Activated T-helper 17 cell treated with anti-CD3 and anti-CD28 coated beads, Interleukin-2, amount 50 U/mL, for 72 hours (primary cell): ENCODE measurements at regions not wholly inside any gene's neighbourhood (a gene's known extent, or its start where the extent isn't known, plus 50 kb on each side); places are given as distances from the start of the nearest gene placed in this dataset.

Experiments
- ATAC-seq: fragments of 150-1000 bp; cut with Tn5 transposase; replicated peaks from 2 replicates; pipeline ENCODE4 v1.10.0; 2021; ENCODE audit warnings: mild to moderate bottlenecking, moderate library complexity
- H3K27ac Mint-ChIP-seq: one replicate; pipeline ENCODE4 v1.8.0; 2022; ENCODE audit warnings: mixed read lengths
- H3K27me3 Mint-ChIP-seq: one replicate; pipeline ENCODE4 v1.8.0; 2022; ENCODE audit warnings: mixed read lengths
- H3K36me3 Mint-ChIP-seq: one replicate; pipeline ENCODE4 v1.8.0; 2022; ENCODE audit warnings: low read depth, mild to moderate bottlenecking, mixed read lengths
- H3K4me1 Mint-ChIP-seq: one replicate; pipeline ENCODE4 v1.8.0; 2022; ENCODE audit warnings: mixed read lengths
- H3K4me3 Mint-ChIP-seq: one replicate; pipeline ENCODE4 v1.8.0; 2022; ENCODE audit warnings: mild to moderate bottlenecking, mixed read lengths
- H3K9me3 Mint-ChIP-seq: one replicate; pipeline ENCODE4 v1.8.0; 2022; ENCODE audit warnings: mixed read lengths

DNA sequence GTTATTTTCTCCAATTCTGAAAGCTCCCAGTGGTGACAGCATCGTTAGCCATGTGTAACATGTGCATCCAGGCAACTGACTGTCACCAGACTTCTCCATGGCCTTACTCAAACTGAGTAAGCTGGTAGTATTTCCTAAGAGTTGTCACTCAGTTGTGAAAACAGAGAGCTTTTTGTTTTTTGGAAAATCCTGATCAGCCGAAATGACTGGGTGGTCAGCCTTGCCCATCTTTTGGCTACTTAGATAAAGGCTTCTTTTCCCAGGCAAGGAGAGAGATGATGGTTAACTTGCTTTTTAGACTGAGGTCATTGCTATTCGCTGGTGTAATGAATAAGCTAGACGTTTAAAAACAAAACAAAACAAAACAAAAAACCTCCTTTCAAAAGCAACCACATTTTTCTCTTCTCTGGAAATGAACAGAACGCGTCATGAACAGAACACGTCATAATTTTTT, 159.5 kb upstream of the KLF14 start:
- H3K4me1 Mint-ChIP-seq: peaks cover 68% of the 10 kb centered on the region
- no peaks in the 10 kb centered on the region for H3K27me3 Mint-ChIP-seq
- peak overlapping the region; percentile 70 for H3K4me3 Mint-ChIP-seq
- H3K9me3 Mint-ChIP-seq: no peaks in the 10 kb centered on the region
- ATAC-seq: peak; percentile 56
- H3K36me3 Mint-ChIP-seq: peaks cover 100% of the 10 kb centered on the region
- H3K27ac Mint-ChIP-seq: peak overlapping the region; percentile 97

DNA sequence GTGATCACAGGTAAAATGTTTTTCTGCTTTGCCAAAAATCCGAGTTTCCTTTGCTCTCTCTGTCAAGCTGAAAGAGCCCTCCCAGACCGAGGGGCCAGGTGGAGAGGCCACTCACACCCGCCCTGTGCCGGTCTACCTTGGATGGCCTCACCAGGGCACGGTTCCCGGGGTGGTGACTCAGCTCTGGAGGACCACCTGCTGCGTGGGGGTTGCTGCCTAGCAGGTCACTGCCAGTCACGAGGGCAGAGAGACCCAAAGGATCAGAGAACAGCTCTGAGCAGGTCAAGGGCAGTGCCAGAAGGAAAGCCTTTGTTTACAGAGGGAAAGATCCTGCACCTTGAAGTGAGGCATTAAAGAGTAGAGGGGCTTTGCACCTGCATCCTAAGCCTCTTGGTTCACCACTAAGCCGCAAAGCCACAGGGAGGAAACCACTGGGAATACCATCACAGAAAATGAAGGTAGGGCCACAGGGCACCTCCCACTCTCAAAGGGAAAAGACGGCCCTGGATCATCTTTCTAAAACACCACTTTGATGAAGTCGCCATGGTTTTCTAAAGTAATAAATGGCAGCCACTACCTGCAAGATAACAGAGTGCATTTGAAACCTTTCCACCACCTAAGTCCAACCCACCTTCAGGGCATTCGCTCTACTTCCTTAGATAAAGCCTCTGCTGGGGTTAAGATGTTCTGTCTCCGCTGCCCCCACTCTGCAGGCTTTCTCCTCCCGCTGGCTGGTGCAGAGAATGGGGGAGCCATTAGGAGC, 160.3 kb upstream of the KLF14 start:
- Mint-ChIP-seq H3K4me1 (peaks cover 70% of the 10 kb centered on the region), H3K9me3 (no peaks in the 10 kb centered on the region), H3K27me3 (no peaks in the 10 kb centered on the region), H3K36me3 (peaks cover 100% of the 10 kb centered on the region), H3K27ac (peak overlapping the region; percentile 97), H3K4me3 (peak overlapping the region; percentile 70)
- ATAC-seq: peak; percentile 21

GRCh38 chr7:130894909-130895750, 161.1 kb upstream of the KLF14 start:
- ATAC-seq: peak; percentile 27
- peak overlapping the region; percentile 70 for H3K4me3 Mint-ChIP-seq
- H3K36me3 Mint-ChIP-seq: peaks cover 100% of the 10 kb centered on the region
- H3K4me1 Mint-ChIP-seq: peaks cover 76% of the 10 kb centered on the region
- peak overlapping the region; percentile 97 for H3K27ac Mint-ChIP-seq
- H3K27me3 Mint-ChIP-seq: no peaks in the 10 kb centered on the region
- no peaks in the 10 kb centered on the region for H3K9me3 Mint-ChIP-seq

DNA sequence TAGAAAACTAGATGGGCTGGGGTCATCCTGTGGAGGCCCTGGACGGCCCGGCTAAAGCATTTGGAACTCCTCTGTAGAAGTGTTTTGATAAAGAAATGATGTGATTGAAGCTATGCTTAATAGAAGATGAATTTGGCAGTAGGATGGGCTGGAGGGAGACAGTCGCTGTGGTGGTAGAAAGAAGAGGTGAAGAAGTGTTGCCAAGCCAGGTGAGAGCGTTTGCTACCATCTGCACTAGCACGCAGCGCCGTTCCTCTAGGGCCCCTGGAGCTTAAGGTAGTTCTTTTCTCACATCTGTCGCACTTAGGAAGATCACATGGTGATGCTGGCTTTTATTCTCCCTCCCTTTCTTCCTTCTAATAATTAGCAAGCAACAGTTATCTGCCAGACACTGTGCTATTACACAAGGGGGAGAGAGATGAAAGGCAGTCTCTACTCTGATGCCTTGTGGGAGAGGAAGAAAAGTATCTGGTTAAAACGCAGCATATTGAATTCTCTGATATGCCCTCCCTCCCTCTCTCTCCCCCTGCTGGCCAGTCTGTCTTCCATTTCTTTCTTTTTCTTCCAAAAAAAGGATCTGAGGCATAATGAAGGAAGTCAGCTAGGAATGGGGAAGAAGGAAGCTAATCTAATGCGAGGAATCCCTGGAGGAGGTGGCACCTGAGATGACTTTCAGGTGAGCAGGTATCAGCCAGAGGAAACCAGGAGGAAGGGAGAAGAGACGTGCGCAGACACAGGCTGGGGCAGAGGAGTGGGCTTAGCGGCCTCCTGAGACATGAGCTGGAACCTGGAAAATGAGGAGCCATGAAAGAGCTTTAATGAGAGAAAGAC, 162.3 kb upstream of the KLF14 start:
- Mint-ChIP-seq H3K4me1 (peaks cover 73% of the 10 kb centered on the region), H3K27ac (peak overlapping the region; percentile 97), H3K27me3 (no peaks in the 10 kb centered on the region), H3K9me3 (no peaks in the 10 kb centered on the region), H3K4me3 (peak overlapping the region; percentile 70), H3K36me3 (peaks cover 100% of the 10 kb centered on the region)
- no peak for ATAC-seq

DNA sequence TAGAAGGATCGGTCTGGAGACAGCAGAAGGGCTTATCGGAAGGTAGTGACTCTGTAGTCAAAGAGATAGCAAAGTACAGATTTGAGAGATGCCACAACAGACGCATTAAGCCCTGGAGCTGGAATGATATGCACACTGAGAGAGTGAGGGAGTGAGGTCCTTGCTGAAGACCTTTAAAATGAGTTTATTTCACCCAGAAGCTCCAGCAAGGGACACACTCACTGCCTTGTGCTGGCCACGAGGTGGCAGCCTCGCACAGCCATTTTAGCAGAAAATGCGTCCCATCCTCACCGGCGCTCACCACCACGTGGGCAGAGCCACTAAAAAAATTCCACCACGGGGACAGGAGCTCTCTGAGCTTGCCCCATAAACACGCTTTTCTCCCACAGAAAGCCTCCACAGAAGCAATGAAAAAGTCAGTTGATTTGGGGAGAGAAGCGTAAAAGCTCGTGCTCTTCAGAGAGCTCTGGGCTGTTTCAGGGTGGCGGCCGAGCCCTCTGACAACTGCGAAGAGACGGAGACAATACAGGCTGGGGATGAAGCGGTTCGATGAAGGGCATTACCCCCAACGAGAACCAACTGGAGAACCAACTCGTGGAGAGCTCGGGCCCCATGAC, 163.0 kb upstream of the KLF14 start:
- ATAC-seq: peak; percentile 46
- H3K36me3 Mint-ChIP-seq: peaks cover 100% of the 10 kb centered on the region
- H3K27me3 Mint-ChIP-seq: no peaks in the 10 kb centered on the region
- peak overlapping the region; percentile 70 for H3K4me3 Mint-ChIP-seq
- peaks cover 79% of the 10 kb centered on the region for H3K4me1 Mint-ChIP-seq
- H3K9me3 Mint-ChIP-seq: no peaks in the 10 kb centered on the region
- peak overlapping the region; percentile 97 for H3K27ac Mint-ChIP-seq

- peaks cover 100% of the 10 kb centered on the region for H3K36me3 Mint-ChIP-seq
- H3K27me3 Mint-ChIP-seq: no peaks in the 10 kb centered on the region
- H3K9me3 Mint-ChIP-seq: no peaks in the 10 kb centered on the region
- H3K27ac Mint-ChIP-seq: peak overlapping the region; percentile 97
- ATAC-seq: no peak
- peaks cover 81% of the 10 kb centered on the region for H3K4me1 Mint-ChIP-seq
- H3K4me3 Mint-ChIP-seq: peak overlapping the region; percentile 70
Observed at GRCh38 chr7:130897515-130898419, 163.8 kb upstream of the KLF14 start.

DNA sequence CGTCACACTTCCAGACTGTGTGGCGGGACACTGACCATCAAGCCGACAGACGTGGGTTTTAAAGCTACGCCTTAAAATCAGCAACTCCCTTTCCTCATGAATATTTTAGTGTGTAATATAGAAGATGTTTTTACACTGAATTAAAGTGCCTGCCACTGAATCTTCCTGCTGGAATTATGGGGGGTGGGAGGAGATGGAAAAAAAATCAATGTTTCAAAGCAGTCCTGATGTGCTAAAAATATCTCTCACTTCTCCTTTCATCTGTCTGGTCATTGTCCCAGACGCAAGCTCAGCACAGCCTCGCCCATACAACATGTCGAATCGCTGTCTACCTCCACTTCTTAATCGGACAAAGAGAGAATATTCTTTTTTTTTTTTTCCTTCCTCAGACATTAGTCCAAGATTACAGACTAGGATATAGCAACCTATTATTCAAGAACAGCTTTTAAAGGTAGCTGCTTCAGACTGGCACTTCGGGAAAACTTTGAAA, 165.1 kb upstream of the KLF14 start:
- peaks cover 100% of the 10 kb centered on the region for H3K36me3 Mint-ChIP-seq
- peaks cover 86% of the 10 kb centered on the region for H3K4me1 Mint-ChIP-seq
- peak overlapping the region; percentile 70 for H3K4me3 Mint-ChIP-seq
- ATAC-seq: no peak
- no peaks in the 10 kb centered on the region for H3K9me3 Mint-ChIP-seq
- no peaks in the 10 kb centered on the region for H3K27me3 Mint-ChIP-seq
- H3K27ac Mint-ChIP-seq: peak overlapping the region; percentile 97

- peak overlapping the region; percentile 97 for H3K27ac Mint-ChIP-seq
- peaks cover 100% of the 10 kb centered on the region for H3K36me3 Mint-ChIP-seq
- no peak for ATAC-seq
- H3K27me3 Mint-ChIP-seq: no peaks in the 10 kb centered on the region
- peaks cover 85% of the 10 kb centered on the region for H3K4me1 Mint-ChIP-seq
- H3K9me3 Mint-ChIP-seq: no peaks in the 10 kb centered on the region
- peak overlapping the region; percentile 70 for H3K4me3 Mint-ChIP-seq
Observed at GRCh38 chr7:130899638-130900401, 165.8 kb upstream of the KLF14 start.

DNA sequence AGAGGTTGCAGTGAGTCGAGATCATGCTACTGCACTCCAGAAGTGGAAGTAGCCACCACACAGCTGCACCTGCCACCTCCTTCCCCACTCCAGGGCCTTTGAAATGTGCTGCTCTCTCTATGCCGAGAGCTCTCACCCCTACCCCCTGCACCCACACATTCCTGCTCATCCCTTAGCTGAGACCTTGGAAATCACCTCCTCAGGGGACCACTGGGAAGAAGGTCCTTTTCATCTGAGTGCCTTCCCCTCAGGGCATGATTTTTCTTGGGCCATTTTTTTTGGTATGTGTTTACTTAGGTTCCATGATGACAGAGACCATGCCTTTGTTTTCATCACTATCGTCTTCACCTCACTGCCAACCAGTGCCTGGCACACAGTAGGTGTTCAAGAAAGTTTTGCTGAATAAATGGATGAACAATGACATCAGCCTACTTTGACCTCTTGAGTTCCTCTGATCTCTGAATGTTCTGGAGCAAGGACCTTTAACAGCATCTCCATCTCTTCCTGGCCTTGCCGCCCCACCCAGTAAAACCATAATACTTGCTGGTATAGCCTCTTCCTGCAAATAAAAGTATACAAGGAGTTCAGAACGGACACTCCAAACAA, 166.6 kb upstream of the KLF14 start:
- no peaks in the 10 kb centered on the region for H3K27me3 Mint-ChIP-seq
- H3K27ac Mint-ChIP-seq: peak overlapping the region; percentile 97
- no peaks in the 10 kb centered on the region for H3K9me3 Mint-ChIP-seq
- ATAC-seq: no peak
- peaks cover 100% of the 10 kb centered on the region for H3K36me3 Mint-ChIP-seq
- H3K4me3 Mint-ChIP-seq: peak overlapping the region; percentile 91
- peaks cover 77% of the 10 kb centered on the region for H3K4me1 Mint-ChIP-seq

DNA sequence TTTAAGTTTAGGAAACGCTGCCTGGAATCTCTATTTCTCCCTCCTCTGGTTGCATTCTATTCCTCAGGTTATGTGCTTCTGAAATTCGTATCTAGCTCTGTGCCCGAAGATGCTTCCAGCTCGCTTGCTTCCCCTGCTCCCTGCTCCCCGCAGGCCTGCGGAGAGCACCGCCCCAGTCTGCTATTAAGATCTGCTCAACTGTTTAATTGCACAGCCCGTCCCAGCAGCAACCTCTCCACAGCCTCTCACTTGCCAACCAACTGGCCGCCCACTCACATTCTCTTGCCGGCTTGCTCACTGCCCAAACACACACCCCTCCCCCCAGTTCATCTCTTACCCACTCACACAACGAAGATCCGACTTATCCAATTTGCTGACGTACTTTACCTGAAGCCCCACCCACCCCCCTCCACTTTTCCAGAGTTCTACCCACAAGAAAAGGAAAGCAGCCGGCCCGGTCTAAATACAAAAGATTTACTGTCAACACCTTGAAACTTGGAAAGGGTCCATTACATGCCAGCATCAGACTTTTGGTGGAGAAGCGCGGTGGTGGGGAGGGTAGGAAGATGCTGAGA, 167.3 kb upstream of the KLF14 start:
- no peak for ATAC-seq
- Mint-ChIP-seq H3K27me3 (no peaks in the 10 kb centered on the region), H3K4me3 (peak overlapping the region; percentile 91), H3K9me3 (no peaks in the 10 kb centered on the region), H3K4me1 (peaks cover 76% of the 10 kb centered on the region), H3K36me3 (peaks cover 100% of the 10 kb centered on the region), H3K27ac (peak overlapping the region; percentile 97)

GRCh38 chr7:130902755-130903357, 168.8 kb upstream of the KLF14 start:
- Mint-ChIP-seq H3K4me3 (peak overlapping the region; percentile 91), H3K4me1 (peaks cover 72% of the 10 kb centered on the region), H3K27me3 (no peaks in the 10 kb centered on the region), H3K9me3 (no peaks in the 10 kb centered on the region), H3K36me3 (peaks cover 100% of the 10 kb centered on the region), H3K27ac (peak overlapping the region; percentile 97)
- no peak for ATAC-seq
